ENCODE measurements at regions not wholly inside any gene's neighbourhood (a gene's known extent, or its start where the extent isn't known, plus 50 kb on each side); places are given as distances from the start of the nearest gene placed in this dataset.

DNA sequence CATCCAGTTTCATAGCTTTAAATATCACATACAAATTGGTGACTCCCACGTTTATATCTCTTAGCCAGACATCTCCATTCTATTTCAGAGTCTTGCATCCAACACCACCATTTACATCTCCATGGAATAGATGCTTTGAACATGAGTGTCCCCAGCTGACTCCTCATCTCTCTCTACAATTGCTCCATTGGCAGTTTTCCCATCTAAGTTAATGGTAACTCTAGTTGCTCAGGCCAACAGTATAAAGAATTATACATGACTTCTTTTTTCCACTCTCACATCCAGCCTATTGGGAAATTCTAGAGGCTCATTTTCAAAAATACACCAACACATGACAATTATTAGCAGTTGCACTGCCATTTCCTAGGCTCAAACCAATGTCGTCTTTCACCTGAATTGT, 388.2 kb downstream of the STIM2 start:
- DNase-seq (ENCODE audit: extremely low read depth, low read depth) = no peak

DNA sequence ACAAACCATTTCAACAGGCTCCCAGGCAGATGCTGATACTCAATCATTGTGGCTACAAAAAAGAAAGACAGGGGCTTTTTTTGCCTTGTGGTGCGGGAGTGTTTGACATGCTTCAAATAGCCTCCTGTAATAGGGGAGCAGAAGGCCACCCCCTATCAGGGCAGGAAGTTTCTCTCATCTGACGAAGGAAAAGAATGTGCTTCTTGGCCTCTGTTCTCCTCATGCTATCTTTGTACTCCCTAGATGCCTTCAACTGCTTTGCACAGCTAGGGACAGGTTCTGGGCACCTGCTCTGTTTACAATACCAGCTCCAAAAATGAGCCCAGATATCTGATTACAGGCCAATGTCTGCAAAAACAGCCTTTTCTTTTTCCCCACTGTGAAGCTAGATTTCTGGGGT, 391.1 kb downstream of the STIM2 start:
- DNase-seq (ENCODE audit: extremely low read depth, low read depth) = no peak

DNA sequence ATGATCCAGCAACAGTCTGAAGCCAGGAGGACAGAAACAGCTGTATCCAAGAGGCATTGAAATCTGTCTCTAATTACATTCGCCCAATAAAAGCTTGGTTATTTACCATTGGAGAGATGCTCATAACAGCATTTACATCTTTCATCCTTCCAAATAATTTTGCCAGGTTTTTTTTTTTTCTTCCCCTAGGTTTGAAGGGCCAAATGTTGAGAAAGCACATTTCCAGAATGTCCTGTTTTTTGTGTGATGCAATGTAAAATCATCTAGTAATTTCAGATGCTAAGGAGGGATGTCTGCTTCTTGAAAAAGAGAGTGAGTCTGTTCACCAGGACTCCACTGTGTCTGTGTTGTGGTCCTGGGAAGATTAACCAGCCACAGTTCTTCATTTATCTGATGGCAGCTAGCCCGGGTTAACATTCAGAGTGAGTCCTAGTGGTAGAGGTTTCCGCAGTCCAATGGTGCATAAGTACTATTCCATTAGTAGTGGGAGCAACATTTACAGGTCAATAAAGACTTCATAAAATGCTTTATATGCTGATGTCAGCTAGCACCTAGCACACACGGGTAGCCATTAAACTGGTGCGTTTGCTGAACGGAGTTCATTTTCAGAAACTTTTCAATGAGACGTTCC, 406.8 kb downstream of the STIM2 start:
- no peak for DNase-seq (ENCODE audit: extremely low read depth, low read depth)

DNA sequence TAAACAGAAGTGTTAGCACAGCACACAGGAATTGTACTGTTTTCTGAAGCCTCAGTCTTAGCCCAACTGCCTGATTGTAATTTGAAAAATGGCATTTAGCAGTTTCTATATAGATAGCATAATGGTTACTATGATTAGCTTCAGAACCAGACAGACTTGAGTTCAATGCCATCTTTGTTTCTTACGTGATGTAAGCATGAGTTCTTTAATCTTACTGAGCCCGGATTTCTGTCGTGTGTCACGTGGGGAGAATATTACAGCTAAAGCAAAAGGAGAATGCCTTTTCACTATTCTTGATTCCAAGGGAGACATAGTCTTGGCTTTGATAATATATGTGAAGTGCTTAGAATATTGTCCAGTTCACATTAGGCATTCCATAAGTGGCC, 407.3 kb downstream of the STIM2 start:
- DNase-seq (ENCODE audit: extremely low read depth, low read depth) = no peak

DNA sequence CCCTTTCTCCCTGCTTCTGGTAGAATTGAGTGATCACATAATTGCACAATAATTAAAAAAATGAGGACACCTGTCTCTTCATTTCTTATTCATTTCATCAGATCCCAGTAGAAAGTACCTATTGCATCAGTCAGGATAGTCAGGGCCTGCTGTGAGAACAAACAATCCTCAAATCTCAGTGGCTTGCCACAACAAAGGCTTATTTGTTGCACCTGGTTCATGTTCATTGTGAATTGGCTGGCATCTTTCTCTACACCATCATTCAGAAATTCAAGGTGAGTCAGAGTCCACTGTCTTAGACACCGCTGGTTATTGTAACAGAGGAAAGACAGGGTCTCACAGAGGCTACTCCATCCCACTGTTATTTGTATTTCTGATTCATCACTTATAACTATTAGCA, 409.8 kb downstream of the STIM2 start:
- no peak for DNase-seq (ENCODE audit: extremely low read depth, low read depth)

DNA sequence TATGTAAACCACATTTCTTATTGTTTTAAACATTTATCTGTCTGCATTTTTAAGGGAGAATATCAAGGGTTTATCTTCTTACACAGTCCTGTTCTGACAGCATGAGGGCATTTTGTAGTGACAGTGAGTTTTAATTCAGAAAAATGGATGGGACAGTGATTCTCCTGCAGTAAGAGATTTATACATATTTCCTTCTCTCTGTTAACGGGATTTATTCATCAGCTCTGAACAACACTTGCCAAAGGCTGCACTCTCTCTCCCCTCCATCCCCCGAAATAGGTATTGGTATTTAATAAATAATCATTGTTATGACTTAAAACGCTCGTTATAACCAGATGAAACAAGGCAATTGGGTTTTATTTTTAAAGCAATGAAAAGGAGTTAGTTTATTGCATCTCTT, 410.9 kb downstream of the STIM2 start:
- no peak for DNase-seq (ENCODE audit: extremely low read depth, low read depth)

DNA sequence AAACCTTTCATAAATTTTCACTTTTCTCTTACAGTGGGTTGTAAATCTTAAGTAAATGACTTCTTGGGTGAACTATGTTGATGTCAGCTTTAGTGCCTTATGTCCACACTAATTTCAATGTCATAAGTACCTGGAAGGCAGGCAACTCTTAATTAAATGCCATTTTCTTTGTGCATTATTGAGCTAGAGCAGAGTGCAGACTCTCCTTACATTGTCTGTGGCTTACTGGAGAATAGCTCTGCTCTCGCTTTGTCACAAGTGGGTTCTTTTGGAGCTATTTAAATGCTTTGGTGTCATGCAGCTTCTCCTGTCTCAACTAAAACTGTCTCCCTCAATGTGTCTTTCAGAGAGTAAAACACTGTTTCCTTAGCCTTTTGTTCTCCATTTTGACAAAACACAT, 411.6 kb downstream of the STIM2 start:
- DNase-seq (ENCODE audit: extremely low read depth, low read depth) = no peak

DNA sequence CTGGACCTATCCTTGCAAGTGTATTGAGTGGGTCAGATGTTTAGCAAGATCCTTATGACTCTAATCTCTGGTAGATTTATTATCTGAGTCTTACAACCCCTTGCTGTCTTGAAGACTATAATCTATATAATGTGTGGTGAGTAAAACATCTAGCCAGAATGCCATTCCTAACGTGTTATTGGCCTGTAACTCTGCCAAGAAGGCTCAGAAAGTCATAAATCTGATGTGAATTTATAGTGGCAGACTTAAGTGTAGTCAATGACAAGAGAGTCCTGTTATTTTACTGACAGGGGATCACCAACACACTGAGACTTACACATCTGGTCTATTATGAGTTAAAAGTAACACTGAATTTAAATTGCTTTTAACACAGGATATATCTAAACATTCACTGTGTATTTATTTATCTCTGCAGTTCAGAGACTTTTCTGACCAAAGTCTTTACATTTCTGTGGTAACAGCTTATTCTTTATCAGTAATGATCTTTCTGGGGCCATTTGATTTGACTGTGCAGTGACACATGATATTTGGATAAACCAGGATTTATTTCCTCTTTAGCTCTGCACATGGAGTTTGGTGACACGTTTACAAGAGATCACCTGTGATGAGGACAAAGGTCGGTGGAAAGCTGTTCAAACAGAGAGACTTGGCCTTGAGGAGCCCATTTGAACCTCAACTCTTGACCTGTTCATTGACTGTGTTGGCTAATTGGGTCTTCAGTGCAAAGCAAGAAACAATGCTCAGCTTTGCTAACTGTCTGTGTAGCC, 415.8 kb downstream of the STIM2 start:
- DNase-seq (ENCODE audit: extremely low read depth, low read depth) = no peak

DNA sequence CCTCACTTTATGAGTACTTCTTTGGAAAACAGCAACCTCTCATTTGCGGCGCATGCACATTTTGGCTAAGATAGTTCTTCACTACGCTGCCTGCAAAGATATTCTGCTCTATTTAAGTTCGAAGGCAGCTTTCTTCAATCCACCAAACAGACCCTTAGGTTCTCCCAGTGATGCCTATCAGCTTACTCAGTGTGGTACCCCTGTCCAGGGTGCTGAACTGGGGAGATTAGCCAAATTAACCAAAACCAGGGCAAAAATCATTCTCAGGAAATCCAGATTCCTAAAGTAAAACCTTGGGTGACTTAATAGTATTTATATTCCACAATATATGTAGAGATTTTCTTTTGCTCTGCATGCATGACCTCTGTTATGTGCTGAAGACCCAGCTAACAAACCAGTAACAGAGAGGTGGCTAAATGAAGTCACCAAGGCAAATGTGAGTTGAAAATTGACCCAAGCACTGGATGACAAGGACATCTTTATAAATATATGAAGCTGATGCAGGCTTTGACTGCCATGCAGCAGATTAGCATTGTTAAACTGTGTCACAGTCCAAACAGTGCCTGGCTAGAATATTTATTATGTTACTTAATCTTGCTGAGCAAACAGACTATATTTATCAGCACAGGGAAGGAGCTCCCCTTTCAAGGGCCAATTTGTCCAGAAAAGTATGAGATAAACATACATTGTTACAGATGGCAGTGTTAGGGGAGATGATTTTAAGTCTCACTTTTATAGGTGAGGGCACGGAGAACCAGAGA, 418.2 kb downstream of the STIM2 start:
- no peak for DNase-seq (ENCODE audit: extremely low read depth, low read depth)

DNA sequence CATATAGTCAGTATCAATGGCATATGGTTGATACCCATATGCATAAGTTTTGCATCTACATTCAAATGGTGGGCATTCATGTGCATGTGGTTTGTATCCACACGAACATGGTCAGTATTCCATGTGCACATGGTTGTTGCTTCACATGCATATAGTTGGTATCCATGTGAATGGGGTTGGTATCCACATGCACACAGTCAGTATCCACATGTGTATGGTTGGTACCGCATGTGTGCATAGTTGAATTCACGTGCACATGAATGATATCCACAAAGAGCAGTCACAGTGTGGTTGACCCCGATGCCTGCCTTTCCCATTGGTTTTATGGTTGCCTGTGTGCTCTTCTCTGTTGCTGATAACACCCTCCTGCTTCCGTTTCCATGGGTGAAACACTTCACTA, 427.9 kb downstream of the STIM2 start:
- no peak for DNase-seq (ENCODE audit: extremely low read depth, low read depth)

DNA sequence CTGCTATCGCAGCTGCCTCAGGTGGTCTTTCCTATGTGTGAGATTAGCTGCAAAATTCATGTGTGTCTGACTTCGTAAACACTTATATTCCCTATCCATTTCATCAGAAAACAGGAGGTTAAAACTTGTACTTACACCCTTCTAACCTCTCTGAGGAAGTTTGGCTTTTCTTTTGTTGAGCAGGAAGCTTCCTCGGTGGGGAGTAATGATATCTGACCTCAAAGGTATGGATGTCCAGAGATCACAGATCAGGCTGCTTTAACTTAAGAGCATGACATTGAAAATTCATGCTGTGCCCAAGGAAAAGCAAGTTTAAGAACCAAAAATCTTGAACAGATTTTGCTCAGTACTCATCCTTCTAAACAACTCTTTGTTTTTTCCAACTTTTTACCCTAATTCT, 429.1 kb downstream of the STIM2 start:
- no peak for DNase-seq (ENCODE audit: extremely low read depth, low read depth)

DNA sequence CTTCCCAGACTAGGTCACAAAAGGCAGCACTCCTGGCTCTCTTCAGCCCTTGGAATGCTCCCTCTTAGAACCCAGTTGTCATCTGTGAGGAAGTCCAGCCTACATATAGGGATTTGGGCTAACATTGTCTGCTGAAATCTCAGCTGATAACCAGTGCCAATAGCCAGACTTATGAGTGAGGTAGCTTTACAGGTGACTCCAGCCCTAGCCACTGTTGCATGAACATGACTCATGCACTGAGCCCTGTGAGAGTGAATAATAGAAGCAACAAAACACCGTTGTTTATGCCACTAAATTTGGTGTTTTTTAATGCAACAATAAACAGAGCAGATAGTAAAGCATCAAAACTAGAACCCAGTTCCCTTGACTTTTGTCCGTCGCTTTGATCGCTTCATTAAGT, 433.2 kb downstream of the STIM2 start:
- no peak for DNase-seq (ENCODE audit: extremely low read depth, low read depth)

DNA sequence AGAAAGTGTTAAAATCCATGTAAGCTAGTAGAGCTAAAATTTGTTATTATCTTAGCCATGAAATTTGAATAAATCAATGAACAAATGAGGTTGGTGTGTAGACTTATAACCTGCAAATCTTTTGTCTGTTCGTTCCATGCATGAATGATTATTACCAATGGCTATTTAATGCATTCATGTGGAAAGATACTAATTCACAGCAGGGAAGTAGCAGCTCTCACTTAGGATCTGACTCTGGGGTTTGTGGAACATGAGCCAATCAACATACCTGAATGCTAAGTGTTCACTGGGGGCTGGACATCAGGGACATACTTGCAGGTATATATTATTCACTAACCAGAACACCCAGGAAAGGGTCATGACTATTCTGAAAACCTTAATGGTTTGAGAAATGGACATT, 444.1 kb downstream of the STIM2 start:
- DNase-seq (ENCODE audit: extremely low read depth, low read depth) = no peak

DNA sequence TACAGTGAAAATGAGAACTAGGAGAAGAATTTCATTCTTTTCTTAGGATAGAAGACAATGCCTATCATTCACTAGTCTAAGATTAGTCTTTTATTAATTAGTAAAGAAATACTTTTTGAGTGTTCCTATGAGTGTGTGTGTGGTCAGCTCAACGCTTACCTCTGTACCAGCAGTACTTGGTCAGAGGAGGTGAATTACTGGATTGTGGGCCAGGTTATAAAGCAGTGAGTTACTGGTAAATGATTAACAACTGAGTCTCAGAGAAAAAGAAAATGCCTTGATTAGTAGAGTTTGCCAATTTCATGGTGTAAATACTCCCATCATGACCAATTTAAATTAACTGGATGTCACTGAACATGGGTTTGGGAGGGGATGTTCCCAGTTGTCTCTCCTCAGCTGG, 444.6 kb downstream of the STIM2 start:
- DNase-seq (ENCODE audit: extremely low read depth, low read depth) = no peak

DNA sequence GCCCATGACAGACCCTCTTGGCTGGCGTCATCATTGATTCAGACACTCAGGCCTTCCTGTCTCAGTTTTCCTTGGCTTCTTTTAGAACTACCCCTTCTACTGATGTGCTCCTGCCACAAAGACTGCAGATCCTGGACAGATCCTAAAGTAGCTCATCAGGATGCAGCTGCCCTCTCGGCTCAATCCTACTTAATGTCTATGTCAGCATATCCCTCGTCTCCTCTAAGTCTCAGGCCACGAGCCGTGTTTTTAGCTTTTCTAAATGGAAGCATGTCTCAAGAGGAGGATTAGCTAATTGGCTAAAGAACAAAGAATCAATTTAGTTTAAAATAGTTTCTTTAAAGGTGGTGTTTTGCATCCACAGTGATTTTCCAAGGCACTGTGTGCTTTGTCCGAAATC, 447.7 kb downstream of the STIM2 start:
- no peak for DNase-seq (ENCODE audit: extremely low read depth, low read depth)

DNA sequence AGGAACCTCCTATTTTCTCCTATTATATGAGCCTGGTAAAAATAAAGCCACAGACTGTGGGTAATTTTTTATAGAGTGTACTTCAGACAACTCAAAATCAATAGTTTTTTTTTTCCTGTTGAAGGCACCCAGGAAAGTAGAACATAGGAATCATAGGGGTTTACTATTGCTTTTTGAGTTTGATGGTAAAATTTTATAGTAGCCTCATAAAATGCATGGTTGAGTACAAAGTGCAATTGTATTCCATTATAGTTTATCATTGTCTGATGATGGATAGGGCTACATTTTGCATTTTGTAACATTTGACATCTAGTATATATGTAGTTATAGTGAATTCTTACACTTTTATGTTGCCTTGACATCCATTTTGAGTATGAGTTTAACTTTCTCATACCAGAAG, 455.0 kb downstream of the STIM2 start:
- no peak for DNase-seq (ENCODE audit: extremely low read depth, low read depth)

DNA sequence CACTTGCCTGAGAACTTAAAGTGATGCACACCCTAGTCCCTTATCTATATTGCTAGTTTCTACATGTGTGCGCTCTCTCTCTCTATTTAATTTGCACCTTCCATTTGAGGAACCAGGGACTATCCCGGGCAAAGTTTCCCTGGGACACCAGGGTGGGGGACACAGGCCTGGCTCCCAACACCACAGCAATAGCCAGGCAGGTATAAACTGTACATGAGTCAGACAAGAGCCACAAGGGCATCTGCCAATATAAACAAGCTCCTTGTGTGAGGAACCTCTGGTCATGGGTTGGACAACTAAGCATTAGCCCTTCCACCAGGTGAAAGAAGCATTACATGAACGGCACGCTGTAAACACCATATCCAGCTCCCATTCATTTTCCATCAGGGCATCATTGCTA, 455.5 kb downstream of the STIM2 start:
- DNase-seq (ENCODE audit: extremely low read depth, low read depth) = no peak

DNA sequence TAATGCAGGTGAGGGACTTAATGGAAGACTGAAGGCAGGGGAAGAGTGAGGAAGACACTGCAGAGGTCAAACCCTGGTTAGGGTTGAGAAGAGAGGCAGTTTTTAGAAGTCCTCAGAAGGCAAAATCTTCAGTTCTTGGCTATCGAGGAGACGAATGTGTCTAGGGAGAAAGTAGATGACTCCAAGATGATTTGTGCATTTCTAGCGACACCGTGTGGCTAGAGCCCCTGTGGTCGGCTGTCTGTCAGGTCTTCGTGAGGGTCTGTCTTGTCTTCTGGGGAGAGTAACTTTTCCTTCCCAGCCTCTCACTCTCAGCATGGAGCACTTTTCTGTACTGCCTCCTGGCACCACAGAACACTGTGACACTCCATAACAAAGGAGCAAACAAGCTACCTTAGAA, 458.1 kb downstream of the STIM2 start:
- DNase-seq (ENCODE audit: extremely low read depth, low read depth) = peak; percentile 7

DNA sequence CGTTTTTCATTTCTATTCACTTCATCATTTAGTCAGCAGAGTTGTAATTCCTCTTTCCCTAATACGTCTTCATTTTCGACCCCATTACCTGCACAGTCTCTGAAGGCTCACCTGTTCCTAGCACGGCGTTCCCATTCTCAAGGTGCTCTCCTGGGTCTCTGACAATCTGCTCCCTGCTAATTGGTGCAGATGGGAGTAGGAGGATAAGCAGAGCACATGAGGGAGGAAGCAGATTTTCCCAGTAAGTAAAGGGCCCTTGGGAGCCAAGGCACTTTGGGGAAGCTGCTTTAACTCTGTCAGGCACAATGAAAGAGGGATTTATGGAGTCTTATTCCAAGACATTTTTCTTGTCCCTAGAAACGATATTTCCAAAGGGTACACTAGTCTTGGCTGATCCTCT, 466.4 kb downstream of the STIM2 start:
- no peak for DNase-seq (ENCODE audit: extremely low read depth, low read depth)

DNA sequence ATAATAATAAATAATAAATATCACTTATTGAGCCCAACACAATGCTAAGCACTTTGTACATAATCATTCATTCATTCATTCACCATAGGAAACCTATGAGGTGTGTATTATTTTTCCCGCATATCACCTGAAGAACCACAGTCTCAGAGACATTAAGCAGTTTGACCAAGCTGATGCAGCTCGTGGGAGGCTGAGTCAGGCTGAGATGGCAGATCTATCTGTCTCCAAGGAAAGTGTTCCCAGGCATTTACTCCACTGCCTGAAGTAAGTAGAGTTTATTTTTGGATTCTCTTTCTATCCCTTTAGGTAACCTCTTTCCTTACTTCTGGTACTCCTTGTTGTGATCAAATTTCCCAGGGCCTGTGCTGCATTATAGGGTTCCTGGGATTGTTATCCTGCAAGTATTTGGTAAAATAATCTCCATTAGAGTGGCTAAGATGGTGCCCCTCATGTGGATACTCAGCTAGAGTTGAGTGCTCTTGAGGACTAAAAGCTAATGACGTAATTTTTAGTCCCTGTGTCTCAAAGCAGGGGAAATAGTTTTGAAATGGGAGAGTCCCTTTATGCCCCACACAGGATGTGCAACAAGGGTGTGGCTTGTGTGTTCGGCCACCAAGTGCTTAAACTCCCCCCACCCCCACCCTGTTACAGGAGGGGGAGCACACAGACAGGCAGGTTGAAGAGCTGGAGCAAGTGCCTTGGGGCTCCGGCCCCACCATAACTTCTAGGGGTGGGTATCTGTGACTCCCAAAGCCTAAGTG, 467.0 kb downstream of the STIM2 start:
- DNase-seq (ENCODE audit: extremely low read depth, low read depth) = no peak

DNA sequence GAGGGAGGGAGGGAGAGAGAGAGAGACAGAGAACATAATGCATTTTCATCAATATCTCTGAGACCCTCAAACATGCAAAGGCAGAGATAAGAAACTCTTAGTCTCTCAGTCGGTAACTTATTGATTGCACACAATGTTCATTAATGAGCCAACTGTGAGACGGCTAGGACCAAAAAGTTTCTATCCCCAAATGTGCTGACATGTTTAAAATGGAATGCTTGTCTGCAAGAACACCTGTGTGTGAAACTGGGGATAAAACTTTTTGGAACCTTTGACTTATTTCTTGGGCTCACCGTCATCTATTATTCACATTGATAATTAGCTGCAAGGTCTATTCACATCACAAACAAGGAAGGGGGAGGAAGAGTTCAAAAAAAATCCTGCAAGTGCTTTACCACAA, 477.9 kb downstream of the STIM2 start:
- DNase-seq (ENCODE audit: extremely low read depth, low read depth) = no peak
